ENCODE measurements at regions not wholly inside any gene's neighbourhood (a gene's known extent, or its start where the extent isn't known, plus 50 kb on each side); places are given as distances from the start of the nearest gene placed in this dataset.

GRCh38 chr2:111662771-111663470, 221.1 kb downstream of the ANAPC1 start:
- TF ChIP-seq CTCF (IDR thresholded peaks at IDR 0.05) = no peak
- TF ChIP-seq POLR2A (IDR thresholded peaks at IDR 0.05) = no peak

Measured in Peyer's patch (tissue), 4 donors.